ENCODE measurements at regions not wholly inside any gene's neighbourhood (a gene's known extent, or its start where the extent isn't known, plus 50 kb on each side); places are given as distances from the start of the nearest gene placed in this dataset.
"Not testable (repeated sequence)": the region's sequence is repeated elsewhere in the genome, so short reads cannot be mapped to it uniquely, and the experiment has no call there.

- Histone ChIP-seq H3K4ac (ENCODE audit: low read depth, low read length) (no peak overlapping the region), H3K56ac (ENCODE audit: low read length) (no peak overlapping the region), H3K27me3 (ENCODE audit: insufficient read depth, low read length, poor library complexity) (no peaks in the 10 kb centered on the region), H2AK5ac (ENCODE audit: low read length) (no peak overlapping the region), H2BK120ac (ENCODE audit: low read depth, low read length) (no peak overlapping the region), H3K4me1 (ENCODE audit: control insufficient read depth, low read depth, low read length) (no peaks in the 10 kb centered on the region), H3K36me3 (ENCODE audit: control insufficient read depth, insufficient read depth, low read length) (no peaks in the 10 kb centered on the region), H4K8ac (ENCODE audit: low read depth, low read length) (no peak overlapping the region), H3K18ac (ENCODE audit: low read length) (no peak overlapping the region), H3K4me2 (ENCODE audit: low read length) (no peak overlapping the region), H3K27ac (ENCODE audit: low read depth, low read length) (no peak overlapping the region), H2BK5ac (ENCODE audit: low read length) (no peak overlapping the region), H3K23ac (ENCODE audit: low read length) (no peak overlapping the region), H4K5ac (ENCODE audit: low read length) (no peak overlapping the region), H2BK15ac (replicated peaks; ENCODE audit: low read depth) (no peak overlapping the region), H3K79me1 (ENCODE audit: low read length) (no peaks in the 10 kb centered on the region), H3K79me2 (ENCODE audit: control insufficient read depth, insufficient read depth, low read length) (no peaks in the 10 kb centered on the region), H3K4me3 (ENCODE audit: low read length) (no peak overlapping the region), H3K9ac (ENCODE audit: low read length) (no peak overlapping the region)
- no peak for DNase-seq
- WGBS (ENCODE audit: extremely low coverage, insufficient coverage, low lambda C conversion rate), result no CpG with 5 or more reads among the region's 1 CpG
These were observed 1403.5 kb upstream of the CDH18 start for GRCh38 chr5:21391506-21391905.

GRCh38 chr5:21360754-21361153 is 1372.8 kb upstream of the CDH18 start:
- not testable (repeated sequence) for H4K8ac ChIP-seq (ENCODE audit: low read depth, low read length); H3K4me3 ChIP-seq (ENCODE audit: low read length); H3K27ac ChIP-seq (ENCODE audit: low read depth, low read length); H3K4me2 ChIP-seq (ENCODE audit: low read length); H3K36me3 ChIP-seq (ENCODE audit: control insufficient read depth, insufficient read depth, low read length); H3K18ac ChIP-seq (ENCODE audit: low read length); H2AK5ac ChIP-seq (ENCODE audit: low read length); H3K9ac ChIP-seq (ENCODE audit: low read length); H2BK5ac ChIP-seq (ENCODE audit: low read length); H4K5ac ChIP-seq (ENCODE audit: low read length); H3K56ac ChIP-seq (ENCODE audit: low read length); H2BK120ac ChIP-seq (ENCODE audit: low read depth, low read length); H3K23ac ChIP-seq (ENCODE audit: low read length); H3K27me3 ChIP-seq (ENCODE audit: insufficient read depth, low read length, poor library complexity); H3K4ac ChIP-seq (ENCODE audit: low read depth, low read length); H3K79me2 ChIP-seq (ENCODE audit: control insufficient read depth, insufficient read depth, low read length); H3K79me1 ChIP-seq (ENCODE audit: low read length); H3K4me1 ChIP-seq (ENCODE audit: control insufficient read depth, low read depth, low read length); H2BK15ac ChIP-seq (replicated peaks; ENCODE audit: low read depth); DNase-seq

GRCh38 chr5:21341948-21342261 is 1353.9 kb upstream of the CDH18 start:
- not testable (repeated sequence) for H3K4me3 ChIP-seq (ENCODE audit: low read length); H4K5ac ChIP-seq (ENCODE audit: low read length); H3K9ac ChIP-seq (ENCODE audit: low read length); H2BK120ac ChIP-seq (ENCODE audit: low read depth, low read length); H3K4me2 ChIP-seq (ENCODE audit: low read length); H3K36me3 ChIP-seq (ENCODE audit: control insufficient read depth, insufficient read depth, low read length); H3K79me1 ChIP-seq (ENCODE audit: low read length); H3K18ac ChIP-seq (ENCODE audit: low read length); H2AK5ac ChIP-seq (ENCODE audit: low read length); DNase-seq; H3K23ac ChIP-seq (ENCODE audit: low read length); H2BK5ac ChIP-seq (ENCODE audit: low read length); H2BK15ac ChIP-seq (replicated peaks; ENCODE audit: low read depth); H3K27me3 ChIP-seq (ENCODE audit: insufficient read depth, low read length, poor library complexity); H3K79me2 ChIP-seq (ENCODE audit: control insufficient read depth, insufficient read depth, low read length); H3K56ac ChIP-seq (ENCODE audit: low read length); H3K4ac ChIP-seq (ENCODE audit: low read depth, low read length); H4K8ac ChIP-seq (ENCODE audit: low read depth, low read length); H3K4me1 ChIP-seq (ENCODE audit: control insufficient read depth, low read depth, low read length); H3K27ac ChIP-seq (ENCODE audit: low read depth, low read length)
- no CpG with 5 or more reads among the region's 3 CpGs for WGBS (ENCODE audit: extremely low coverage, insufficient coverage, low lambda C conversion rate)

GRCh38 chr5:21341203-21341947 is 1353.4 kb upstream of the CDH18 start:
- not testable (repeated sequence) for H3K79me1 ChIP-seq (ENCODE audit: low read length); H3K18ac ChIP-seq (ENCODE audit: low read length); H3K9ac ChIP-seq (ENCODE audit: low read length); H4K8ac ChIP-seq (ENCODE audit: low read depth, low read length); H3K4me3 ChIP-seq (ENCODE audit: low read length); H3K23ac ChIP-seq (ENCODE audit: low read length); H3K79me2 ChIP-seq (ENCODE audit: control insufficient read depth, insufficient read depth, low read length); H2BK15ac ChIP-seq (replicated peaks; ENCODE audit: low read depth); H3K27me3 ChIP-seq (ENCODE audit: insufficient read depth, low read length, poor library complexity); H3K4me1 ChIP-seq (ENCODE audit: control insufficient read depth, low read depth, low read length); H4K5ac ChIP-seq (ENCODE audit: low read length); H3K36me3 ChIP-seq (ENCODE audit: control insufficient read depth, insufficient read depth, low read length); H2BK120ac ChIP-seq (ENCODE audit: low read depth, low read length); H3K56ac ChIP-seq (ENCODE audit: low read length); H3K4ac ChIP-seq (ENCODE audit: low read depth, low read length); H2AK5ac ChIP-seq (ENCODE audit: low read length); H3K27ac ChIP-seq (ENCODE audit: low read depth, low read length); DNase-seq; H2BK5ac ChIP-seq (ENCODE audit: low read length); H3K4me2 ChIP-seq (ENCODE audit: low read length)
- WGBS (ENCODE audit: extremely low coverage, insufficient coverage, low lambda C conversion rate), result no CpG with 5 or more reads among the region's 68 CpGs

- H2BK120ac ChIP-seq (ENCODE audit: low read depth, low read length); DNase-seq; H3K9ac ChIP-seq (ENCODE audit: low read length); H3K79me1 ChIP-seq (ENCODE audit: low read length); H3K4me3 ChIP-seq (ENCODE audit: low read length); H3K79me2 ChIP-seq (ENCODE audit: control insufficient read depth, insufficient read depth, low read length); H3K4ac ChIP-seq (ENCODE audit: low read depth, low read length); H2BK5ac ChIP-seq (ENCODE audit: low read length); H2BK15ac ChIP-seq (replicated peaks; ENCODE audit: low read depth); H2AK5ac ChIP-seq (ENCODE audit: low read length); H3K56ac ChIP-seq (ENCODE audit: low read length); H3K18ac ChIP-seq (ENCODE audit: low read length); H3K23ac ChIP-seq (ENCODE audit: low read length); H3K4me1 ChIP-seq (ENCODE audit: control insufficient read depth, low read depth, low read length); H4K5ac ChIP-seq (ENCODE audit: low read length); H3K27me3 ChIP-seq (ENCODE audit: insufficient read depth, low read length, poor library complexity); H3K36me3 ChIP-seq (ENCODE audit: control insufficient read depth, insufficient read depth, low read length); H3K27ac ChIP-seq (ENCODE audit: low read depth, low read length); H3K4me2 ChIP-seq (ENCODE audit: low read length); H4K8ac ChIP-seq (ENCODE audit: low read depth, low read length): not testable (repeated sequence)
- WGBS (ENCODE audit: extremely low coverage, insufficient coverage, low lambda C conversion rate), result 100% methylated on average over 1 of the region's 3 CpGs
These were observed 1352.2 kb upstream of the CDH18 start for GRCh38 chr5:21340233-21340632.

GRCh38 chr5:21336478-21336877 is 1348.5 kb upstream of the CDH18 start:
- H3K18ac ChIP-seq (ENCODE audit: low read length); H2AK5ac ChIP-seq (ENCODE audit: low read length); H3K27ac ChIP-seq (ENCODE audit: low read depth, low read length); H2BK120ac ChIP-seq (ENCODE audit: low read depth, low read length); H3K79me1 ChIP-seq (ENCODE audit: low read length); H3K27me3 ChIP-seq (ENCODE audit: insufficient read depth, low read length, poor library complexity); H3K79me2 ChIP-seq (ENCODE audit: control insufficient read depth, insufficient read depth, low read length); H2BK15ac ChIP-seq (replicated peaks; ENCODE audit: low read depth); H3K23ac ChIP-seq (ENCODE audit: low read length); H2BK5ac ChIP-seq (ENCODE audit: low read length); H4K8ac ChIP-seq (ENCODE audit: low read depth, low read length); H3K4me2 ChIP-seq (ENCODE audit: low read length); H3K4me1 ChIP-seq (ENCODE audit: control insufficient read depth, low read depth, low read length); H3K56ac ChIP-seq (ENCODE audit: low read length); H3K36me3 ChIP-seq (ENCODE audit: control insufficient read depth, insufficient read depth, low read length); H3K4ac ChIP-seq (ENCODE audit: low read depth, low read length); H3K4me3 ChIP-seq (ENCODE audit: low read length); H4K5ac ChIP-seq (ENCODE audit: low read length); DNase-seq; H3K9ac ChIP-seq (ENCODE audit: low read length): not testable (repeated sequence)
- WGBS (ENCODE audit: extremely low coverage, insufficient coverage, low lambda C conversion rate), result no CpG with 5 or more reads among the region's 1 CpG

Data from mesendoderm (in vitro differentiated cells).